Mesendoderm (in vitro differentiated cells): ENCODE measurements at regions not wholly inside any gene's neighbourhood (a gene's known extent, or its start where the extent isn't known, plus 50 kb on each side); places are given as distances from the start of the nearest gene placed in this dataset.

Experiments
- DNase-seq: peaks from one replicate; pipeline ENCODE4 v3.0.0; 2013
- H2AK5ac ChIP-seq: 2 replicates; pipeline ENCODE4 v1.6.1; 2013; ENCODE audit warnings: low read length, inconsistent platforms
- H2BK120ac ChIP-seq: 2 replicates; pipeline ENCODE4 v1.6.1; 2013; ENCODE audit warnings: low read depth, mild to moderate bottlenecking, low read length, moderate library complexity, mixed read lengths
- H2BK15ac ChIP-seq: replicated peaks from 2 replicates; pipeline ENCODE4 v1.6.1; 2013; ENCODE audit warnings: low read depth, mild to moderate bottlenecking, moderate library complexity
- H2BK5ac ChIP-seq: 2 replicates; pipeline ENCODE4 v1.6.1; 2013; ENCODE audit warnings: low read length, inconsistent platforms
- H3K18ac ChIP-seq: 2 replicates; pipeline ENCODE4 v1.6.1; 2013; ENCODE audit warnings: mild to moderate bottlenecking, low read length, mixed read lengths
- H3K23ac ChIP-seq: one replicate; pipeline ENCODE4 v1.6.1; 2013; ENCODE audit warnings: low read length
- H3K27ac ChIP-seq: 2 replicates; pipeline ENCODE4 v1.5.1; 2013; ENCODE audit warnings: low read depth, mild to moderate bottlenecking, inconsistent platforms, low read length, moderate library complexity
- H3K27me3 ChIP-seq: 2 replicates; pipeline ENCODE4 v1.6.1; 2013; ENCODE audit warnings: low read length, control low read depth, mild to moderate bottlenecking, inconsistent platforms; ENCODE audit not compliant: insufficient read depth, poor library complexity
- H3K36me3 ChIP-seq: 2 replicates; pipeline ENCODE4 v1.6.1; 2013; ENCODE audit warnings: low read length, inconsistent platforms; ENCODE audit not compliant: control insufficient read depth, insufficient read depth
- H3K4ac ChIP-seq: one replicate; pipeline ENCODE4 v1.6.1; 2013; ENCODE audit warnings: low read depth, mild to moderate bottlenecking, low read length, moderate library complexity
- H3K4me1 ChIP-seq: 2 replicates; pipeline ENCODE4 v1.6.1; 2013; ENCODE audit warnings: low read depth, low read length, inconsistent platforms; ENCODE audit not compliant: control insufficient read depth
- H3K4me2 ChIP-seq: 2 replicates; pipeline ENCODE4 v1.6.1; 2013; ENCODE audit warnings: low read length
- H3K4me3 ChIP-seq: 2 replicates; pipeline ENCODE4 v1.5.1; 2013; ENCODE audit warnings: mild to moderate bottlenecking, low read length
- H3K56ac ChIP-seq: one replicate; pipeline ENCODE4 v1.6.1; 2013; ENCODE audit warnings: low read length
- H3K79me1 ChIP-seq: 2 replicates; pipeline ENCODE4 v1.6.1; 2013; ENCODE audit warnings: low read length, inconsistent platforms
- H3K79me2 ChIP-seq: 2 replicates; pipeline ENCODE4 v1.6.1; 2013; ENCODE audit warnings: mild to moderate bottlenecking, low read length; ENCODE audit not compliant: control insufficient read depth, insufficient read depth
- H3K9ac ChIP-seq: 2 replicates; pipeline ENCODE4 v1.6.1; 2013; ENCODE audit warnings: low read length, inconsistent platforms
- H4K5ac ChIP-seq: one replicate; pipeline ENCODE4 v1.6.1; 2013; ENCODE audit warnings: low read length
- H4K8ac ChIP-seq: one replicate; pipeline ENCODE4 v1.6.1; 2013; ENCODE audit warnings: low read depth, mild to moderate bottlenecking, control low read depth, low read length, moderate library complexity
- WGBS: extraction: QIAGEN DNeasy Blood & Tissue Kit; methylation state at CpG from one replicate; pipeline ENCODE4 v1.1.7; 2013; ENCODE audit warnings: low lambda C conversion rate, missing lambda C conversion rate; ENCODE audit not compliant: insufficient coverage; ENCODE audit errors: extremely low coverage; 5-methylcytosine and 5-hydroxymethylcytosine counted together

DNA sequence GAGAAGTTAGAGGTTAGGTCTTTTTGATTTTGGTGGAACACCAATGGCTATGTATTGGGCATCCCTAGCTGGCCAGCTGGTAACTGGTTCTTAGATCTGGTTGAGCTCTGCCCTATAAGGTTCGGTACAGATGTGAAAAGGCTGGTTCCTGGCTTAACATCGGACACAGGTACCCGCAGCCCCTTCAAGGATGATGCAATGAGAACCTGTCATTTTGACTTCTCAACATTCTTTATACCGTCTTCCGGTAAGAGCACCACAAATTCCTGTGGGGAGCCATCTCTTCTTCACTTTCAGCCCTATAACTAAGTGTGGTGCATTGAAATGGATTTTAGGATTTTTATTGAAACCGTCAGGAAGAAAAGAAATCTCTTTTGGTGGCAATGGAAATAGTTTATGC lies 222.8 kb downstream of the ADAMTS9 start:
- Histone ChIP-seq H3K79me2 (no peaks in the 10 kb centered on the region), H3K9ac (no peak overlapping the region), H2AK5ac (no peak overlapping the region), H3K4me1 (no peaks in the 10 kb centered on the region), H3K27ac (no peak overlapping the region), H3K23ac (no peak overlapping the region), H4K5ac (no peak overlapping the region), H3K4ac (no peak overlapping the region), H3K27me3 (no peaks in the 10 kb centered on the region), H3K36me3 (no peaks in the 10 kb centered on the region), H3K79me1 (no peaks in the 10 kb centered on the region), H3K18ac (no peak overlapping the region), H3K4me2 (no peak overlapping the region), H3K56ac (no peak overlapping the region), H2BK5ac (no peak overlapping the region), H2BK120ac (no peak overlapping the region), H2BK15ac (no peak overlapping the region), H4K8ac (no peak overlapping the region), H3K4me3 (no peak overlapping the region)
- no peak for DNase-seq
- WGBS: no CpG with 5 or more reads among the region's 6 CpGs

DNA sequence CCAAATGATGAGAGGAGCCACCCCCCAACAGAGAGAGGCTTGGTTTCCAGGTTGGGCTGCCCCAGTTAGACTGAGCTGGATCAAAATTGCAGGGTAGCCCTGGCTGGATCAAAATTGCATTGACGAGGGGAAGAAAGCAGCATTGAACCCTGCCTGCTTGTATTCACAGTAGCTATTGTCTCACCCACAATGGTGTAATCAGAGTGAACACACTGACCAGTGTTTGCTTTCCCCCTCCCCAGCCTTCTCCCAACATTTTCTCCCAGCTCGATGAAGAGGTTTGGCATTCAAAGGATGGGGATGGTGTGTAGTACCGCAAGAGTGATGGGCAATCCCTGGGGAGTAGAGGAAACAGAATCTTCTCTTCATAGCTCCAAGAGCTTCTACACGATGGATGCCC lies 223.8 kb downstream of the ADAMTS9 start:
- no peaks in the 10 kb centered on the region for H3K4me1 ChIP-seq
- H3K27ac ChIP-seq: no peak overlapping the region
- no peak overlapping the region for H3K4me2 ChIP-seq
- no peak overlapping the region for H2BK5ac ChIP-seq
- H3K79me1 ChIP-seq: no peaks in the 10 kb centered on the region
- no peak overlapping the region for H3K18ac ChIP-seq
- no peak overlapping the region for H3K4ac ChIP-seq
- no peak overlapping the region for H2AK5ac ChIP-seq
- H3K27me3 ChIP-seq: no peaks in the 10 kb centered on the region
- H3K56ac ChIP-seq: no peak overlapping the region
- no peak overlapping the region for H3K23ac ChIP-seq
- no peaks in the 10 kb centered on the region for H3K79me2 ChIP-seq
- no peak overlapping the region for H3K9ac ChIP-seq
- H3K4me3 ChIP-seq: no peak overlapping the region
- no CpG with 5 or more reads among the region's 4 CpGs for WGBS
- H3K36me3 ChIP-seq: no peaks in the 10 kb centered on the region
- no peak overlapping the region for H2BK120ac ChIP-seq
- no peak overlapping the region for H4K5ac ChIP-seq
- H4K8ac ChIP-seq: no peak overlapping the region
- DNase-seq: no peak
- H2BK15ac ChIP-seq: no peak overlapping the region

DNA sequence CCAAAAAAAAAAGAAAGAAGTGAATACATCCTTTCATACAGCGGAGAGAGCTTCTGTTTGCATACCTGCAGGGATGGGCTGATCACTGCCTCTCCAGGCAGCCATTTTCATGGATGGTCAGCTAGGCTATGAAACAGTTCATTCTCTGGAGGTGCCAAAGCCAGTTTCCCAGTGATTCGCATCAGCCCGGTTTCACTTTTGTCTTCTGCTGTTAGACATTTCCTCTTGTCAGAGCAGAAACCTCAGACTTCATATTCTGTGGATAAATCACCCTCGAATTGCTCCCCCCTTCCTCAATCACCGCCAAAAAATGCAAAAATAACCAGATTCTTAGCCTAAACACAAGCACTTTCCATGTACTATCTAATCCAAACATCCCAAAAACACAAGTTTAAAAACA lies 225.6 kb downstream of the ADAMTS9 start:
- no peak overlapping the region for H3K56ac ChIP-seq
- H3K27ac ChIP-seq: no peak overlapping the region
- no peak overlapping the region for H2AK5ac ChIP-seq
- no peak overlapping the region for H3K4me2 ChIP-seq
- no peak overlapping the region for H3K23ac ChIP-seq
- DNase-seq: no peak
- no peak overlapping the region for H2BK5ac ChIP-seq
- H3K4me3 ChIP-seq: no peak overlapping the region
- no peak overlapping the region for H3K18ac ChIP-seq
- no peak overlapping the region for H4K5ac ChIP-seq
- H2BK120ac ChIP-seq: no peak overlapping the region
- no peak overlapping the region for H2BK15ac ChIP-seq
- no peaks in the 10 kb centered on the region for H3K27me3 ChIP-seq
- H3K36me3 ChIP-seq: no peaks in the 10 kb centered on the region
- H3K4ac ChIP-seq: no peak overlapping the region
- H3K9ac ChIP-seq: no peak overlapping the region
- no peaks in the 10 kb centered on the region for H3K79me2 ChIP-seq
- H3K79me1 ChIP-seq: no peaks in the 10 kb centered on the region
- H4K8ac ChIP-seq: no peak overlapping the region
- no CpG with 5 or more reads among the region's 5 CpGs for WGBS
- no peaks in the 10 kb centered on the region for H3K4me1 ChIP-seq

DNA sequence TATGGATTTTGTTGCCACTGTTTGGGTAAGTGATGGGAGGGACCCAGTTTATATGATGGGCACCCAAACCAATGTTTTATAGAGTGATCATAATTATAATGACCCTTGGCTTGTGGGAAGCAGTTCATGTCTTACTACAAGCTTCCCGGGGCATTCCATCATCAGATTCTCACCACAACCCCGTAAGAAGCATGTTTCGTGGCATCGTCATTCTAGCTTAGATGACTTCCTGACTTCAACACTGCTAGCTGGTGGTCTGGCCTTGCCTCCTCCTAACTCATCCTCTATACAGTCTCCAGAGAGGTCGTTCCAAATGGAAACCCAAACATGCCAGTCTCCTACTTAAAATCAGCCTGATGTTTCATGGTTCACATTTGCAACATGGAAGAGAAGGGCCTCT lies 226.9 kb downstream of the ADAMTS9 start:
- no peak overlapping the region for H2AK5ac ChIP-seq
- no peak for DNase-seq
- no peak overlapping the region for H2BK120ac ChIP-seq
- no peak overlapping the region for H3K56ac ChIP-seq
- no peak overlapping the region for H3K9ac ChIP-seq
- H3K23ac ChIP-seq: no peak overlapping the region
- H3K27me3 ChIP-seq: no peaks in the 10 kb centered on the region
- no peak overlapping the region for H2BK15ac ChIP-seq
- H3K4me3 ChIP-seq: no peak overlapping the region
- no peak overlapping the region for H3K18ac ChIP-seq
- H3K27ac ChIP-seq: no peak overlapping the region
- H4K8ac ChIP-seq: no peak overlapping the region
- WGBS: no CpG with 5 or more reads among the region's 5 CpGs
- H3K79me1 ChIP-seq: no peaks in the 10 kb centered on the region
- no peaks in the 10 kb centered on the region for H3K79me2 ChIP-seq
- no peak overlapping the region for H4K5ac ChIP-seq
- H2BK5ac ChIP-seq: no peak overlapping the region
- H3K4ac ChIP-seq: no peak overlapping the region
- no peak overlapping the region for H3K4me2 ChIP-seq
- H3K4me1 ChIP-seq: no peaks in the 10 kb centered on the region
- H3K36me3 ChIP-seq: no peaks in the 10 kb centered on the region

DNA sequence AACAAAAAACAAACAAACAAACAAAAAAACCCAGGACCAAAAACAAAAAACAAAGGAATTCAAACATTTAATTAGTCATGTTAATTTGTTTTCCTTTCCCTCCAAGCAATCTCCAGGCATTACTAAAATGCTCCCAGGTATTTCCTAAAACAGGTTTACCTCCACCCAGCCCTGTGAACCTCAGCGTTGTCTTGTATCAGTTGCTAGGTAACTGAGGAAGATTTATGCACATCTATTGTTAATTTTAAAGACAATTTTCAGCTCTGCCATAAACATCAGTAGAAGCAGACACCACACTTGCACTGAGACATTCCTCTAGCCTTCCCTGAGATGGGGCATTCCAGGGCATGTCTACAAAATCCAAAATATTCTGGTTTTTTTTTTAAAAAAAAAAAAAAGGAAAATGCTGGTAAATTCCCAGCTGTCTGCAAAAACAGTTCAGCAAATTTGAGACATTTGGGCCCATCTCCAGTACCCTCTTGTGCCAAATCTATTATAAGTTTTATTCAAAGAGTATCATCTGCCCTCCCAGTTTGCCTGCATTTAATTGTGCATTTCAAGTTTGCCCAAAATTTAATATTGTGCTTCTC lies 227.6 kb downstream of the ADAMTS9 start:
- Histone ChIP-seq H3K4me3 (no peak overlapping the region), H4K5ac (no peak overlapping the region), H3K36me3 (no peaks in the 10 kb centered on the region), H3K27me3 (no peaks in the 10 kb centered on the region), H3K4me2 (no peak overlapping the region), H4K8ac (no peak overlapping the region), H2BK5ac (no peak overlapping the region), H2BK15ac (no peak overlapping the region), H3K27ac (no peak overlapping the region), H3K23ac (no peak overlapping the region), H2AK5ac (no peak overlapping the region), H3K56ac (no peak overlapping the region), H3K4ac (no peak overlapping the region), H3K9ac (no peak overlapping the region), H3K79me1 (no peaks in the 10 kb centered on the region), H3K18ac (no peak overlapping the region), H2BK120ac (no peak overlapping the region), H3K4me1 (no peaks in the 10 kb centered on the region), H3K79me2 (no peaks in the 10 kb centered on the region)
- no CpG with 5 or more reads among the region's 1 CpG for WGBS
- DNase-seq: no peak

DNA sequence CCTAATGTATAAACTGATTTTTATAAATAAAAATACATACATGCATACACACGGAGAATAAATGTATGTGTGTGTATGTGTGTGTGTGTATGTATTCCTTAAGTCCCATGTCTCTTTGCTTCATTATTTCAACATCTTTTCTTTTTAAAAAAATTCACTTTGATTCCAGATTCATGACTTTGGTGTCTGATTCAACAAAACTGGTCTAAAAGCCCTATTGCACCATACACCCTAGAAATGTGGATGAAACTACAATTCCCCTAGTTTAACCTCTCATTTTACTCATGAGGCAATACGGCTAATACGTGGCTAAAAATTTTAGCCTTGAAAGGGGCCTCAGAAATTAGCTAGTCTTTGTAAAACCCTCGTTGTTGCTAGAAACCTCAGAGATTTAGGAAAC lies 228.1 kb downstream of the ADAMTS9 start:
- Histone ChIP-seq H3K4ac (no peak overlapping the region), H2BK15ac (no peak overlapping the region), H2BK120ac (no peak overlapping the region), H4K5ac (no peak overlapping the region), H3K56ac (no peak overlapping the region), H3K9ac (no peak overlapping the region), H2AK5ac (no peak overlapping the region), H3K79me2 (no peaks in the 10 kb centered on the region), H3K4me2 (no peak overlapping the region), H3K18ac (no peak overlapping the region), H3K23ac (no peak overlapping the region), H3K36me3 (no peaks in the 10 kb centered on the region), H3K4me3 (no peak overlapping the region), H3K27ac (no peak overlapping the region), H3K4me1 (no peaks in the 10 kb centered on the region), H2BK5ac (no peak overlapping the region), H4K8ac (no peak overlapping the region), H3K27me3 (no peaks in the 10 kb centered on the region), H3K79me1 (no peaks in the 10 kb centered on the region)
- no peak for DNase-seq
- no CpG with 5 or more reads among the region's 4 CpGs for WGBS
